ENCODE measurements at regions not wholly inside any gene's neighbourhood (a gene's known extent, or its start where the extent isn't known, plus 50 kb on each side); places are given as distances from the start of the nearest gene placed in this dataset.

- no peak for DNase-seq
Measured at GRCh38 chr21:24994717-24995116, 612.6 kb downstream of the MRPL39 start.

GRCh38 chr21:24989516-24989915, 617.8 kb downstream of the MRPL39 start:
- no peak for DNase-seq

DNA sequence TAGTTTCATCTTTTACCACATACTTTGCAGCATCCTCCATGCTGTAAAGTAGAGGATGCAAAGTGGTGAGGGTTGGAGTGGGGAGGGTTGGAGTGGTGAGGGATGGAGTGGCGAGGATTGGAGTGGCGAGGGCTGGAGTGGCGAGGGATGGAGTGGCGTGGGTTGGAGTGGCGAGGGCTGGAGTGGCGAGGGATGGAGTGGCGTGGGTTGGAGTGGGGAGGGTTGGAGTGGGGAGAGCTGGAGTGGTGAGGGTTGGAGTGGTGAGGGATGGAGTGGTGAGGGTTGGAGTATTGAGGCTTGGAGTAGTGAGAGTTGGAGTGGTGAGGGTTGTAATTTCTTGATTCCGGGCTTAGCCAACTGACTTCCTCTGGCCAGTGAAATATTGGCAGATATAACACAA, 618.3 kb downstream of the MRPL39 start:
- no peak for DNase-seq

GRCh38 chr21:24976238-24976637, 631.0 kb downstream of the MRPL39 start:
- no peak for DNase-seq

GRCh38 chr21:24969068-24969467, 638.2 kb downstream of the MRPL39 start:
- no peak for DNase-seq

DNA sequence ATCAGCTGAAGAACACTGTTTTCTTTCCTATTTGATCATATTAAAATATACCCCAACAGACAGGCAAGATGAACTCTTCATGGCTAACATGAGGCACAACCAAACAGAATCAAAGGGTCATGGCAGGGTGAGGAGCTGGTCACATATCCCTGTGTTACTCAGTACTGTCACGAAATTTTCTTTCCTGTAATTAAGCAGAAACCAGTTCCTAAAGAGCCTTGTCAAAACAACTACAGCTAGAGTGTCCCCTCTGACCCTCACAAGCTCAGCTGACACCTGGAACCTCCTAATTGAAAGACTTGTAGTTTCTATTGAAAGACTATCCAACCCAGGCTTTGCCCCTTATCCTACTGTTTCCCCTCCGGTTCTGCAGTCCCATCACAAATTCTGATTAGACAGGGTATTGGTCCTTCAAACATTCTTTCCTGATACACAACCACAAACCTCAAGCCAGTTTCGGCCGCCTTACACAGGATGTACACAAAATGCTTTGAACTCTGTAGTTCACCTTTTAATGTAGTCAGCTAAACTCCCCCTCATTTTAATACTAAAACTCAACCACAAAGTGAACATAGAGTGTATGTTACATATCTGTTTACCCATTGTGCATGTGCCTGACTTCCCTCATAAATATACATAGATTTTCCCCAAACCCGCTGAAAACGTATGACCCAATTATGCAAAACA, 651.9 kb downstream of the MRPL39 start:
- no peak for DNase-seq

DNA sequence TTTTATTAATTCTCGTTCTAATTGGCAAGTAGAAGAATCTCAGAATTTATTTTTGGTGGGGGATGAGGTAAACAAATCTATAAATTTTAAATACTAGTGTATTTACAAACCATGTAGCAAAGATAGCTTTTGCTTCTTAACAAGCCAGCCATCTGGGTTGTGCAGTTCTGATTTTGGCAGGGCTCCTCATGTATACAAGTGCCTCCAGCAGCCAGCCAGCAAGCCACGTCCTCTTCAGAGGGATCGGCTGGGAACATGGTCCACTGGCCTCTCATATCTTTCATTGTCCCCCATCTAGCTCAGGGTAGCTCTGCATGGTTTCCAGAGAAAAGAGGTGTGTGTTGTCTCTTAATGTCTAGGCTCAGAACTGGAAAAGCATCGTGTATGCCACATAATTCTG, 659.1 kb downstream of the MRPL39 start:
- no peak for DNase-seq

DNA sequence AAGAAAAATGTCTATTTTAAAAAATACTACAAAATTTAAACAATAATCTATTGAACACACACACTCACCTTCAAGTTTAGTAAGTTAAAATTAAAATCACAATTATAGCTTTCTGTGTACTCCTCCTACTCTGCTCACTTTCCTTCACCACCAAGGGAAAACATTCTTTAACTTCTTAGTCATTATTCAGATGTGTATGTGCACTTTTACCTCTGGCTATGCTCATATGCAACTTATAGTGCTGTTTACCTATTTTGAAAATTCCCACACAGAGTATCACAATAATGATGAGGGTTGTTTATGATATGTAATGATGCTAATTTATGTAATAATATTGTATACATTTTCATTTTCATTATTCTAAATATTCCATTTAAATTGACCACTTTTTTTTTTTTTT, 661.4 kb downstream of the MRPL39 start:
- no peak for DNase-seq

- no peak for DNase-seq
Measured at GRCh38 chr21:24941316-24942185, 665.7 kb downstream of the MRPL39 start.

DNA sequence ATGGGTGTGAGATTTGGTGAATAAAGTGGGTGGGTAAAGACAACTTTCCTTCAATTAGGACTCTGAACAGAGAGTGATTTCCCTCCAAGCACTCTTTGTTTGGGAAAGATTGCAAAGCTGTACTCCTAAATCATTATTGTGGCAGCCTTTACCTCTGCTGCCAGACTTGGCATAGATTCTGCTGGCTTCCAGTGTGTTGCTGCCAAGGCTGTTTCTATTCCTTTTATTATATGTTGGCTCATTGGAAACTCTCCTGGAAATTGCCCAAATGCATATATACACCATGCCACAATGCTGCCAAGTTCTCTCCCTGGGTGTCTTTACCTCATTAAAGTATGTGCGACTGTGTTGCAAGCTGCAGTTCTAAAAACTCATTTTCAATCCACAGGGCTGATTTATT, 668.0 kb downstream of the MRPL39 start:
- DNase-seq, result no peak

DNA sequence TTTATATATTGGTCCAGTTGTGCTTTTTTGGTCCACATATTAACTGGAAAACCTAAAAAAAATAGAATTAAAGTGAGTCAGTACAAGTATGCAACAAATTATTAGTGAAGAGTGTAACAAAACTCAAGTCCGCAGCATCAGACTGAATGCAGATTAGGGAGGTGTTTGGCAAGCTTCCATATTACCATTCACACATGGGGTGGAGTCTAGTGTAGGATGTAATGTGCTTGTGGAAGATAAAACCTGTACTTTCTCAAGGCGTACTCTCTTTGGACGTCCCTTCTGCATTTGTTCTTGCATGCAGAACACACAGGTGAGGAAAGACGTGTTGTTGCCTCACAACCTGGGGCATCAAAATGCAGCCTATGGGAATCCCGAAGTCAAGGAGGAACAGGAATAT, 668.7 kb downstream of the MRPL39 start:
- DNase-seq, result no peak

DNA sequence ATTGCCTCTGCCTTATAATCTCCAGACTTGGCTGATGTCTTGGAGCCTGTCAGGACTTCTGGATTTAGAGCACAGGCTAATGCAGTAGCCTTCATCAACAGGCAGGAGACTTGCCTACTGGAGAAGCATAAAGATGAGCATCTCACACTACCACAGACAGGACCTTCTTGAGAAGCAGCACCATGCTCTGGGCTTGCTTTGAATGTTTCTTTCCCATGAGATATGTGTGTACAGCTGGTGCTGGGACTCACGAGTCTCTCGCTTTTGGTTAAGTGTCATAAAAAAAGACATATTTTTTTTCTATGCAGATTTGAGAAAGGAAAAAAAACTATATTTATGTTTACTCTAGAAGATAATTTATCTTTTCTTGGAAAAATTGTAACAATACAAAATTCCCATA, 671.3 kb downstream of the MRPL39 start:
- DNase-seq, result no peak

- no peak for DNase-seq
Measured at GRCh38 chr21:24910591-24910990, 696.7 kb downstream of the MRPL39 start.

DNA sequence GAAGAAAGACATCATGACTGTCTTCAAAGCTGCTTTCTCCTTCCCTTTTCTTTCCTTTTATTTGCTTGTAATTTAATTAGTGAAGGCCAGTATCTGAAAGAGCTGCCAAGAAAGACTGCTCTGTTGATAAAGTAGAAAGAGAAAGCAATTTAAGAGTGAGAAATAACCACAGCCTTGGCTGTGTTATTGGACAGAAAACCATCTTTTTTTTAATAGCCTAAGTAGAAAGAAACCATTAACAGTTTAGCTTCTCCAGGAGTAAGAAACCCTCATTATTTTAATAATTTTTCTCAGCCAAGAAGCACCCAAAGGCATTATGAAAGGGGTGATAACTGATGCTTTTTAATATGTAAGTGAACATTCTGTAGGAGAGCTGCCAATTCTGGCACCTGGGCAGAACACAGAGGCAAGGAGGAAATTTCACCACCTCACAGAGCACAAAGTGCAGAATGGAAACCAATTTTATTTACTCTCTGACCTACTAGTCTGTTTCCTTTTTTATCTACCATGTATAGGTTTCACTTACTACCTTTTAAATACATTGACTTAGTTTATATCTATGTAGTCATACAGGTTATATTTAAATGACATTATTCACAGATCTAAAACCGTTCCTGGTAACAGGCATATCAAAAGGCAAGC, 703.2 kb downstream of the MRPL39 start:
- DNase-seq, result no peak

DNA sequence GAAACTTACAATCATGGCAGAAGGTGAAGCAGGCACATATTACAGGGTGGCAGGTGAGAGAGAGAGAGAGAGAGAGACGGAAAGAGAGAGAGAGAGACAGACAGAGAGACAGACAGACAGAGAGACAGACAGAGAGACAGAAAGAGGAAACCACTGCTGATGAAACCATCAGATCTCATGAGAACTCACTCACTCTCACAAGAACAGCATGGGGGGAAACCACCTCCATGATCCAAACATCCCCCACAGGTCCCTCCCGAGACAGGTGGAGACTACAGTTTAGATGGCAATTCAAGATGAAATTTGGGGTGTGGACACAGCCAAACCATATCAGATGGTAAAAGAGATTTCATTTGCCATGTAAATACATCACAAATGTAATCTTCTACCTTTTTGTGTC, 708.1 kb downstream of the MRPL39 start:
- no peak for DNase-seq

DNA sequence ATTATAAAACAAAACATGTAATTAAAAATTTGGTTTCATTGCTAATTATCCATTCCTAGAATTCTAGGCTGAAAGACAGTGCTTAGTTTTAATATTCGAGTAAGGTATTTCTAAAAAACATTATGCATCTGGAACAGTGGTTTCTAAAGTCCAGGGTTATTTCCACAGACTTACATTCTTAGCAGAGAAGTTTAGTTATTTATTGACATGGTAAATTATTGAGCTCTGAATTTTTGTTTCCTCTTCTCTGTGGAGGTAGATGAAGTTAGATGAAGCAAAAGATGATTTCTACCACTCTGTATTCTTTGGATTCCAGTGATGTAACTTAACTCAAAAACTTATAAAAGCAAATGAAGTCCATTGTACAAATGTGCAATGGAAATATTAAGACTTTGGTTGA, 709.4 kb downstream of the MRPL39 start:
- no peak for DNase-seq

- DNase-seq, result no peak
Measured at GRCh38 chr21:24896735-24897124, 710.6 kb downstream of the MRPL39 start.

- DNase-seq, result no peak
Measured at GRCh38 chr21:24895885-24896734, 711.2 kb downstream of the MRPL39 start.

GRCh38 chr21:24894324-24894723, 713.0 kb downstream of the MRPL39 start:
- no peak for DNase-seq

DNA sequence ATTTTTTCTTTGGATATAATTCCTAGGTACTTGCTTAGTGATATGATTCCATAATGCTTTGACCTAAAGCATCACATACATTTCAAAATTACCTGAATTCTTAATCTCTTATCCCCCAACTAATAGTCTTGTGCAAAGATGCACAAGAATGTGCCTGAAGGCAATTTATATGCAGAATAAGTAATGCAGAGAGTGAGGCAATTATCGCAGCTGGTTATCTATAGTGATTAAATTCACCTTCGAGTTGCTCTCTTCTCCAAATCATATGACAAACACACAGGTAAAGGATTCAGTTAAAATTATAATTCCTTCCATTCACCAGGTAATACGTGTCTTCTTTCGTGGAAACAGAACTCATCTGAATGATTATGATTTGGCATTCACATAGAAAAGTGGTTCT, 717.3 kb downstream of the MRPL39 start:
- DNase-seq, result no peak

DNA sequence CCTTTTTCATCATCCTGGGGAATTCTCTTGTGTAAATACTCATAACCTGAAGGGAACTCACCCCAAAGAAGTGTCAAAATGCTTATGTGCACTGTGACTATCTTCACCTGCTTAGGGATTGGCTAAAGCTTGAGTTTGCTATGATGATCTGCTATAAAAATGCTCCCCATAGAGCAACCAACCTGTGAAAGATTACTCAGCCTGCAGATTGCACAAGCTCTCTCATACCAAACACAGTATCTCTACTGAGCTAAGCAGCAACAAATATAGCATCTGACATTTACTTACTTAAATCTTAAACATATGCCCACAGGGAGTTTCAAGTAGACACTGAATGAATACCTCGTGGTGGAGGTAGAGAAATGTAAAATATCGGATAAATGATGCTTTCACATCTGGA, 725.8 kb downstream of the MRPL39 start:
- no peak for DNase-seq

DNA sequence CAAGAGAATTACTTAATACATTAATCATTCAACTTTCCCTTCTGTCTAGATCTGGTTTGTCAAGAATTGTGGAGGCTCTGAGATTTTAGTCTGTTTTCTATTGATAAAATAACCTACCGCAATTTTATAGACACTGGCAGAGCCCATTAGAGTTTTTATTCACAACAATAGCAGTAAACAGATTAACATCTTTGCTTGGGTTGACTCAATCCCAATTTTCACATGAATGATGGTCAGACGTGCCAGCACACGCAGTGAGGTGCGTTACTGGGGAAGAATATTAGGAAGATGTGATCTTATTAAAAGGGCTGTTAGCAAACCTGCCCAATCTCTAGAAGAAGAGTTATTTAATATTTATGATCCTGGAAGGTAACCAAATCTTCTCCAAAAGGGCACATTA, 736.6 kb downstream of the MRPL39 start:
- DNase-seq, result no peak

- DNase-seq, result no peak
Measured at GRCh38 chr21:24869862-24870261, 737.4 kb downstream of the MRPL39 start.

Measured in stimulated activated CD4-positive, alpha-beta T cell treated with anti-CD3 and anti-CD28 coated beads, Interleukin-12 subunit alpha, Interleukin-12 subunit beta, amount 100 ng/mL, for 4 hours (primary cell).